EL (cell line): ENCODE measurements at regions not wholly inside any gene's neighbourhood (a gene's known extent, or its start where the extent isn't known, plus 50 kb on each side); places are given as distances from the start of the nearest gene placed in this dataset.

Experiments used
- DNase-seq: peaks from one replicate; pipeline ENCODE4 v3.0.0-alpha.2; 2016

- no peak for DNase-seq
Observed at GRCh38 chr10:71159892-71160291, 52.5 kb upstream of the UNC5B start.

- DNase-seq, result no peak
Observed at GRCh38 chr10:71161425-71161824, 50.9 kb upstream of the UNC5B start.
